ENCODE measurements at regions not wholly inside any gene's neighbourhood (a gene's known extent, or its start where the extent isn't known, plus 50 kb on each side); places are given as distances from the start of the nearest gene placed in this dataset.

GRCh38 chr6:168920289-168920688 lies 333.4 kb downstream of the THBS2 start:
- no peak overlapping the region for H2AFZ ChIP-seq (ENCODE audit: insufficient read depth, low read depth, low read length, poor library complexity, severe bottlenecking)
- Mint-ChIP-seq H3K27ac (no peak overlapping the region), H3K4me1 (no peaks in the 10 kb centered on the region), H3K4me3 (no peak overlapping the region), H3K27me3 (no peaks in the 10 kb centered on the region), H3K9me3 (ENCODE audit: insufficient read depth) (no peaks in the 10 kb centered on the region)
- no peak overlapping the region for H3K4me2 ChIP-seq (replicated peaks; ENCODE audit: low read depth, low read length, poor library complexity, severe bottlenecking)
- H3K27me3 ChIP-seq (replicated peaks in 1 of 4; ENCODE audit: control extremely low read depth in 1 of 4, control insufficient read depth in 3 of 4, insufficient read depth in 4 of 4, low read length in 3 of 4) = no peaks in the 10 kb centered on the region
- H3K4me1 ChIP-seq (ENCODE audit: control insufficient read depth in 2 of 2, insufficient read depth in 2 of 2, low read length in 2 of 2) = no peaks in the 10 kb centered on the region
- no peak for TF ChIP-seq CTCF (IDR thresholded peaks at IDR 0.05)
- TF ChIP-seq EZH2 (IDR thresholded peaks at IDR 0.05; ENCODE audit: borderline replicate concordance, insufficient read depth, low read depth, low read length, poor library complexity, severe bottlenecking) = no peak
- H3K9ac ChIP-seq (ENCODE audit: low read length) = no peak overlapping the region
- ATAC-seq (ENCODE audit: low read depth) (no peak), DNase-seq (no peak)
- no peak overlapping the region for H3K27ac ChIP-seq (ENCODE audit: low read length in 2 of 2)
- POLR2A ChIA-PET = no interaction called here
- no peak overlapping the region for H3K4me3 ChIP-seq (ENCODE audit: control extremely low read depth in 1 of 5, extremely low read depth in 1 of 5, insufficient read depth in 1 of 5, low read depth in 2 of 5, low read length in 4 of 5)
- H3K79me2 ChIP-seq (ENCODE audit: control insufficient read depth, insufficient read depth, low read length) = no peaks in the 10 kb centered on the region
- no peaks in the 10 kb centered on the region for H3K36me3 ChIP-seq (replicated peaks in 1 of 2; ENCODE audit: control extremely low read depth in 1 of 2, control insufficient read depth in 1 of 2, extremely low read depth in 1 of 2, insufficient read depth in 2 of 2, low read length in 1 of 2)
- H3K9me3 ChIP-seq (ENCODE audit: control extremely low read depth in 1 of 3, control insufficient read depth in 2 of 3, insufficient read depth in 1 of 3, low read length in 2 of 3) = peaks cover 0 to under 1% (median 0%) of the 10 kb centered on the region in 3 donors
- CTCF ChIA-PET = no interaction called here
- intact Hi-C loops (cut with micrococcal nuclease) = no loop called here
- no peaks in the 10 kb centered on the region for H4K20me1 ChIP-seq (ENCODE audit: control insufficient read depth, insufficient read depth, low read length, poor library complexity, severe bottlenecking)
- 91% methylated on average over 6 of the region's 8 CpGs for WGBS (ENCODE audit: insufficient coverage)

- no peak overlapping the region for H3K27ac Mint-ChIP-seq
- CTCF ChIA-PET = no interaction called here
Observed at GRCh38 chr6:168919470-168920179, 334.0 kb downstream of the THBS2 start.

More at GRCh38 chr6:168919470-168920179, 334.0 kb downstream of the THBS2 start:
- TF ChIP-seq CTCF (IDR thresholded peaks at IDR 0.05) = no peak
- no peak for TF ChIP-seq EZH2 (IDR thresholded peaks at IDR 0.05; ENCODE audit: borderline replicate concordance, insufficient read depth, low read depth, low read length, poor library complexity, severe bottlenecking)
- Mint-ChIP-seq H3K4me3 (no peak overlapping the region), H3K4me1 (no peaks in the 10 kb centered on the region), H3K9me3 (ENCODE audit: insufficient read depth) (no peaks in the 10 kb centered on the region), H3K27me3 (no peaks in the 10 kb centered on the region)
- Histone ChIP-seq H3K9ac (ENCODE audit: low read length) (no peak overlapping the region), H3K27ac (ENCODE audit: low read length in 2 of 2) (no peak overlapping the region), H3K79me2 (ENCODE audit: control insufficient read depth, insufficient read depth, low read length) (no peaks in the 10 kb centered on the region), H3K27me3 (replicated peaks in 1 of 4; ENCODE audit: control extremely low read depth in 1 of 4, control insufficient read depth in 3 of 4, insufficient read depth in 4 of 4, low read length in 3 of 4) (no peaks in the 10 kb centered on the region), H2AFZ (ENCODE audit: insufficient read depth, low read depth, low read length, poor library complexity, severe bottlenecking) (no peak overlapping the region), H3K4me1 (ENCODE audit: control insufficient read depth in 2 of 2, insufficient read depth in 2 of 2, low read length in 2 of 2) (no peaks in the 10 kb centered on the region), H3K9me3 (ENCODE audit: control extremely low read depth in 1 of 3, control insufficient read depth in 2 of 3, insufficient read depth in 1 of 3, low read length in 2 of 3) (no peaks in the 10 kb centered on the region), H3K36me3 (replicated peaks in 1 of 2; ENCODE audit: control extremely low read depth in 1 of 2, control insufficient read depth in 1 of 2, extremely low read depth in 1 of 2, insufficient read depth in 2 of 2, low read length in 1 of 2) (no peaks in the 10 kb centered on the region), H3K4me2 (replicated peaks; ENCODE audit: low read depth, low read length, poor library complexity, severe bottlenecking) (no peak overlapping the region), H4K20me1 (ENCODE audit: control insufficient read depth, insufficient read depth, low read length, poor library complexity, severe bottlenecking) (no peaks in the 10 kb centered on the region), H3K4me3 (ENCODE audit: control extremely low read depth in 1 of 5, extremely low read depth in 1 of 5, insufficient read depth in 1 of 5, low read depth in 2 of 5, low read length in 4 of 5) (no peak overlapping the region)
- POLR2A ChIA-PET = no interaction called here
- WGBS (ENCODE audit: insufficient coverage) = 91% methylated on average over 7 of the region's 13 CpGs
- DNase-seq = no peak
- no peak for ATAC-seq (ENCODE audit: low read depth)
- intact Hi-C loops (cut with micrococcal nuclease) = no loop called here

Data from B cell (primary cell).